HEK293 (cell line): ENCODE measurements at regions not wholly inside any gene's neighbourhood (a gene's known extent, or its start where the extent isn't known, plus 50 kb on each side); places are given as distances from the start of the nearest gene placed in this dataset.
"Not testable (repeated sequence)": the region's sequence is repeated elsewhere in the genome, so short reads cannot be mapped to it uniquely, and the experiment has no call there.

Experiments used
- CTCF ChIA-PET: fragments of 350-600 bp; formaldehyde crosslinking; extraction: SDS; loops from one replicate; lab custom pipeline; 2021; ENCODE audit warnings: antibody characterized with exemption; lab: Yijun Ruan, JAX
- POLR2A ChIA-PET: fragments of 300-600 bp; formaldehyde crosslinking; extraction: SDS; loops from one replicate; lab custom pipeline; 2020; ENCODE audit warnings: antibody characterized with exemption, inconsistent platforms; lab: Yijun Ruan, JAX
- H3K27ac ChIP-seq: fragments of 200-500 bp; sonication (Bioruptor generic); 2 replicates; pipeline ENCODE4 v1.5.1; 2014; ENCODE audit warnings: low read depth, low read length, control low read depth, inconsistent platforms; ENCODE audit errors: extremely low read depth
- H3K36me3 ChIP-seq, 2 experiments: fragments of 200-500 bp in 1 of 2; sonication (Bioruptor generic) in 1 of 2; 1 replicate in 1 of 2; 2 replicates in 1 of 2; pipeline ENCODE4 v1.5.1; 2014 to 2017; ENCODE audit warnings: inconsistent platforms in 2 of 2, low read length in 2 of 2; ENCODE audit not compliant: control insufficient read depth in 2 of 2, insufficient read depth in 1 of 2
- H3K4me1 ChIP-seq: fragments of 200-500 bp; sonication (Bioruptor generic); 2 replicates; pipeline ENCODE4 v1.5.1; 2014; ENCODE audit warnings: mild to moderate bottlenecking, low read length, inconsistent platforms; ENCODE audit not compliant: control insufficient read depth, insufficient read depth
- H3K4me3 ChIP-seq: 2 replicates; pipeline ENCODE4 v1.5.1; 2011; ENCODE audit warnings: low read depth, mild to moderate bottlenecking, control low read depth, low read length, moderate library complexity
- H3K9me3 ChIP-seq: fragments of 200-500 bp; sonication (Bioruptor generic); 2 replicates; pipeline ENCODE4 v1.5.1; 2014; ENCODE audit warnings: low read depth, low read length, inconsistent platforms; ENCODE audit not compliant: control insufficient read depth, insufficient read depth
- KLF1 ChIP-seq: fragments of 450-650 bp; formaldehyde crosslinking; IDR thresholded peaks from 2 replicates; pipeline ENCODE4 v1.5.1; 2016; ENCODE audit warnings: missing biosample characterization, missing genetic modification characterization
- KLF10 ChIP-seq: fragments of 450-650 bp; IDR thresholded peaks from 2 replicates; pipeline ENCODE4 v1.5.1; 2018; ENCODE audit warnings: missing biosample characterization, mild to moderate bottlenecking, missing genetic modification characterization
- KLF17 ChIP-seq: fragments of 450-650 bp; formaldehyde crosslinking; IDR thresholded peaks from 2 replicates; pipeline ENCODE4 v1.5.1; 2016; ENCODE audit warnings: missing biosample characterization, missing genetic modification characterization
- PBX3 ChIP-seq: sonication (generic); formaldehyde crosslinking; IDR thresholded peaks from 2 replicates; pipeline ENCODE4 v1.8.1; 2022; ENCODE audit warnings: mild to moderate bottlenecking, moderate library complexity, missing genetic modification reagents
- ZBTB6 ChIP-seq: fragments of 450-650 bp; formaldehyde crosslinking; IDR thresholded peaks from 2 replicates; pipeline ENCODE4 v1.5.1; 2017; ENCODE audit warnings: missing biosample characterization, missing genetic modification characterization
- ZFP3 ChIP-seq: fragments of 450-650 bp; formaldehyde crosslinking; IDR thresholded peaks from 2 replicates; pipeline ENCODE4 v1.5.1; 2016; ENCODE audit warnings: low read depth, missing biosample characterization, missing genetic modification characterization
- ZNF140 ChIP-seq: fragments of 450-650 bp; formaldehyde crosslinking; IDR thresholded peaks from 2 replicates; pipeline ENCODE4 v1.5.1; 2016; ENCODE audit warnings: missing biosample characterization, missing genetic modification characterization
- ZNF148 ChIP-seq: fragments of 450-650 bp; formaldehyde crosslinking; IDR thresholded peaks from 2 replicates; pipeline ENCODE4 v1.5.0; 2017; ENCODE audit warnings: missing biosample characterization, missing genetic modification characterization, borderline replicate concordance
- ZNF202 ChIP-seq: fragments of 450-650 bp; formaldehyde crosslinking; IDR thresholded peaks from 2 replicates; pipeline ENCODE4 v1.5.1; 2016; ENCODE audit warnings: missing biosample characterization, missing genetic modification characterization, borderline replicate concordance
- ZNF214 ChIP-seq: fragments of 450-650 bp; formaldehyde crosslinking; IDR thresholded peaks from 2 replicates; pipeline ENCODE4 v1.5.1; 2017; ENCODE audit warnings: missing biosample characterization, mild to moderate bottlenecking, missing genetic modification characterization, borderline replicate concordance
- ZNF416 ChIP-seq: fragments of 450-650 bp; formaldehyde crosslinking; IDR thresholded peaks from 2 replicates; pipeline ENCODE4 v1.5.1; 2016; ENCODE audit warnings: missing biosample characterization, missing genetic modification characterization
- ZNF473 ChIP-seq: fragments of 450-650 bp; formaldehyde crosslinking; IDR thresholded peaks from 2 replicates; pipeline ENCODE4 v1.5.1; 2017; ENCODE audit warnings: missing biosample characterization, missing genetic modification characterization
- ZNF521 ChIP-seq: fragments of 450-650 bp; formaldehyde crosslinking; IDR thresholded peaks from 2 replicates; pipeline ENCODE4 v1.5.1; 2017; ENCODE audit warnings: missing biosample characterization, mild to moderate bottlenecking, missing genetic modification characterization
- ZNF560 ChIP-seq: fragments of 450-650 bp; formaldehyde crosslinking; IDR thresholded peaks from 2 replicates; pipeline ENCODE4 v1.5.1; 2017; ENCODE audit warnings: missing biosample characterization, missing genetic modification characterization, borderline replicate concordance
- ZNF621 ChIP-seq: fragments of 450-650 bp; formaldehyde crosslinking; IDR thresholded peaks from 2 replicates; pipeline ENCODE4 v1.5.1; 2017; ENCODE audit warnings: missing biosample characterization, missing genetic modification characterization
- ZNF654 ChIP-seq: fragments of 450-650 bp; formaldehyde crosslinking; IDR thresholded peaks from 2 replicates; pipeline ENCODE4 v1.5.1; 2016; ENCODE audit warnings: low read depth, missing biosample characterization, missing genetic modification characterization
- ZNF747 ChIP-seq: fragments of 450-650 bp; formaldehyde crosslinking; IDR thresholded peaks from 2 replicates; pipeline ENCODE4 v1.5.1; 2016; ENCODE audit warnings: missing biosample characterization, missing genetic modification characterization
- ZSCAN18 ChIP-seq: fragments of 450-650 bp; formaldehyde crosslinking; IDR thresholded peaks from 2 replicates; pipeline ENCODE4 v1.5.1; 2016; ENCODE audit warnings: missing biosample characterization, missing genetic modification characterization

GRCh38 chr10:8853048-8853447 is 798.6 kb downstream of the GATA3 start:
- POLR2A ChIA-PET: interaction anchor here (0.6 kb wide), 1 partner anchor 59 kb away, joined by 6 read pairs; no protein-coding TSS in a partner anchor
- CTCF ChIA-PET: no interaction called here
- Histone ChIP-seq H3K27ac (no peak overlapping the region), H3K4me1 (no peaks in the 10 kb centered on the region), H3K36me3 (no peaks in the 10 kb centered on the region), H3K4me3 (no peak overlapping the region), H3K9me3 (no peaks in the 10 kb centered on the region)
- no peak for TF ChIP-seq ZNF148 (tag by site-specific recombination)
- no peak for TF ChIP-seq ZNF621 (tag by site-specific recombination)
- TF ChIP-seq ZNF202 (tag by site-specific recombination): no peak
- no peak for TF ChIP-seq ZNF140 (tag by site-specific recombination)
- no peak for TF ChIP-seq KLF17 (tag by site-specific recombination)
- no peak for TF ChIP-seq ZNF214 (tag by site-specific recombination)
- no peak for TF ChIP-seq PBX3 (CRISPR knock-in tag)
- no peak for TF ChIP-seq ZNF747 (tag by site-specific recombination)
- TF ChIP-seq ZNF560 (tag by site-specific recombination): no peak
- TF ChIP-seq ZNF416 (tag by site-specific recombination): no peak
- no peak for TF ChIP-seq KLF1 (tag by site-specific recombination)
- no peak for TF ChIP-seq KLF10 (tag by site-specific recombination)
- TF ChIP-seq ZNF473: no peak
- no peak for TF ChIP-seq ZBTB6 (tag by site-specific recombination)
- TF ChIP-seq ZFP3: no peak
- TF ChIP-seq ZNF521 (tag by site-specific recombination): no peak
- no peak for TF ChIP-seq ZSCAN18 (tag by site-specific recombination)
- TF ChIP-seq ZNF654 (tag by site-specific recombination): no peak

- H3K36me3 ChIP-seq, POLR2A ChIA-PET, CTCF ChIA-PET: not testable (repeated sequence)
These were observed 814.4 kb downstream of the GATA3 start for GRCh38 chr10:8868924-8869323.

More at GRCh38 chr10:8868924-8869323, 814.4 kb downstream of the GATA3 start:
- H3K9me3 ChIP-seq, H3K27ac ChIP-seq, H3K4me1 ChIP-seq, H3K4me3 ChIP-seq: not testable (repeated sequence)
